B cell (primary cell): ENCODE measurements at regions not wholly inside any gene's neighbourhood (a gene's known extent, or its start where the extent isn't known, plus 50 kb on each side); places are given as distances from the start of the nearest gene placed in this dataset.

Experiments
- ATAC-seq: fragments of 200-7000 bp; cut with Tn5 transposase; one replicate; pipeline ENCODE4 v1.10.0; 2021; ENCODE audit warnings: low read depth, mild to moderate bottlenecking, moderate number of reproducible peaks, moderate library complexity
- CTCF ChIA-PET: fragments of 350-600 bp; sonication (Branson Sonifier 250); formaldehyde crosslinking; loops from one replicate; lab custom pipeline; 2021; ENCODE audit warnings: antibody characterized with exemption, inconsistent platforms; lab: Charles Lee
- POLR2A ChIA-PET: fragments of 350-600 bp; sonication (Branson Sonifier 250); formaldehyde crosslinking; loops from one replicate; lab custom pipeline; 2021; ENCODE audit warnings: antibody characterized with exemption; lab: Charles Lee
- DNase-seq: peaks from one replicate; pipeline ENCODE4 v3.0.0; 2013
- H2AFZ ChIP-seq: 2 replicates; pipeline ENCODE4 v1.6.1; 2012; ENCODE audit warnings: mild to moderate bottlenecking, low read depth, low read length; ENCODE audit not compliant: insufficient read depth, poor library complexity, severe bottlenecking
- H3K27ac ChIP-seq, 2 donors: 1 replicate in 1 of 2; 2 replicates in 1 of 2; pipeline ENCODE4 v1.5.1; 2012 to 2013; ENCODE audit warnings: low read length in 2 of 2, mild to moderate bottlenecking in 2 of 2, moderate library complexity in 1 of 2
- H3K27me3 ChIP-seq, 4 experiments: fragments of 200-600 bp in 1 of 4; sonication (generic) in 1 of 4; replicated peaks in 1 of 4; 1 replicate in 2 of 4; 2 replicates in 2 of 4; pipeline versions ENCODE4 v1.6.1 to v1.7.0; 2013 to 2016; ENCODE audit warnings: low read length in 3 of 4, mild to moderate bottlenecking in 2 of 4, mixed read lengths in 1 of 4, moderate library complexity in 1 of 4; ENCODE audit not compliant: insufficient read depth in 4 of 4, control insufficient read depth in 3 of 4; ENCODE audit errors: control extremely low read depth in 1 of 4
- H3K36me3 ChIP-seq, 2 experiments: replicated peaks in 1 of 2; 1 replicate in 1 of 2; 2 replicates in 1 of 2; pipeline versions ENCODE4 v1.6.1 to v1.7.1; 2013; ENCODE audit warnings: low read length in 1 of 2; ENCODE audit not compliant: insufficient read depth in 2 of 2, control insufficient read depth in 1 of 2; ENCODE audit errors: control extremely low read depth in 1 of 2, extremely low read depth in 1 of 2
- H3K4me1 ChIP-seq, 2 donors: fragments of 200-600 bp in 1 of 2; sonication (generic) in 1 of 2; 1 replicate in 1 of 2; 2 replicates in 1 of 2; pipeline versions ENCODE4 v1.5.1 to v1.6.1; 2013 to 2017; ENCODE audit warnings: low read length in 2 of 2; ENCODE audit not compliant: control insufficient read depth in 2 of 2, insufficient read depth in 2 of 2
- H3K4me2 ChIP-seq: replicated peaks from 2 replicates; pipeline ENCODE3; 2012; ENCODE audit warnings: mild to moderate bottlenecking, low read depth, low read length; ENCODE audit not compliant: poor library complexity, severe bottlenecking
- H3K4me3 ChIP-seq, 5 experiments: fragments of 200-600 bp in 1 of 5; sonication (generic) in 1 of 5; 1 replicate in 3 of 5; 2 replicates in 2 of 5; pipeline versions ENCODE4 v1.5.1 to v1.7.0; 2011 to 2016; ENCODE audit warnings: low read length in 4 of 5, mild to moderate bottlenecking in 4 of 5, low read depth in 2 of 5, control low read depth in 1 of 5, moderate library complexity in 1 of 5; ENCODE audit not compliant: insufficient read depth in 1 of 5; ENCODE audit errors: control extremely low read depth in 1 of 5, extremely low read depth in 1 of 5
- H3K79me2 ChIP-seq: fragments of 200-600 bp; sonication (generic); one replicate; pipeline ENCODE4 v1.6.0; 2016; ENCODE audit warnings: low read length; ENCODE audit not compliant: control insufficient read depth, insufficient read depth
- H3K9ac ChIP-seq: fragments of 200-600 bp; sonication (generic); 2 replicates; pipeline ENCODE4 v1.6.1; 2017; ENCODE audit warnings: mild to moderate bottlenecking, low read length, moderate library complexity
- H3K9me3 ChIP-seq, 3 donors: one replicate each; pipeline versions ENCODE4 v1.6.1 to v1.7.1; 2013; ENCODE audit warnings: low read length in 2 of 3; ENCODE audit not compliant: control insufficient read depth in 2 of 3, insufficient read depth in 1 of 3; ENCODE audit errors: control extremely low read depth in 1 of 3
- H4K20me1 ChIP-seq: 2 replicates; pipeline ENCODE4 v1.6.0; 2012; ENCODE audit warnings: mild to moderate bottlenecking, low read length; ENCODE audit not compliant: insufficient read depth, control insufficient read depth, poor library complexity, severe bottlenecking
- H3K27ac Mint-ChIP-seq: one replicate; pipeline ENCODE4 v1.8.0; 2021; ENCODE audit warnings: mixed read lengths
- H3K27me3 Mint-ChIP-seq: one replicate; pipeline ENCODE4 v1.8.0; 2021; ENCODE audit warnings: mixed read lengths
- H3K4me1 Mint-ChIP-seq: one replicate; pipeline ENCODE4 v1.8.0; 2021; ENCODE audit warnings: mixed read lengths
- H3K4me3 Mint-ChIP-seq: one replicate; pipeline ENCODE4 v1.8.0; 2021; ENCODE audit warnings: mixed read lengths
- H3K9me3 Mint-ChIP-seq: one replicate; pipeline ENCODE4 v1.8.0; 2022; ENCODE audit warnings: mixed read lengths; ENCODE audit not compliant: insufficient read depth
- CTCF ChIP-seq: fragments of 200-600 bp; IDR thresholded peaks from one replicate; pipeline ENCODE4 v1.8.0; 2022; ENCODE audit warnings: antibody characterized with exemption, mild to moderate bottlenecking
- EZH2 ChIP-seq: IDR thresholded peaks from 2 replicates; pipeline ENCODE4 v1.6.1; 2012; ENCODE audit warnings: borderline replicate concordance, low read depth, mild to moderate bottlenecking, moderate library complexity, low read length; ENCODE audit not compliant: insufficient read depth, poor library complexity, severe bottlenecking
- WGBS: methylation state at CpG from one replicate; pipeline ENCODE4 v1.1.5; 2013; ENCODE audit warnings: missing lambda C conversion rate; ENCODE audit not compliant: insufficient coverage; 5-methylcytosine and 5-hydroxymethylcytosine counted together
- intact Hi-C: fragments of 100-400 bp; cut with micrococcal nuclease; formaldehyde crosslinking; loops from one replicate; pipeline ENCODE4 v1.10.0; 2022

GRCh38 chr3:168532135-168532534 is 436.4 kb upstream of the GOLIM4 start:
- TF ChIP-seq CTCF: no peak
- no peak for TF ChIP-seq EZH2
- no peak overlapping the region for H3K4me3 Mint-ChIP-seq
- intact Hi-C loops: no loop called here
- ChIA-PET POLR2A (no interaction called here), CTCF (no interaction called here)
- H3K27ac Mint-ChIP-seq: no peak overlapping the region
- Histone ChIP-seq H3K4me1 (no peaks in the 10 kb centered on the region), H3K27ac (no peak overlapping the region), H3K36me3 (no peaks in the 10 kb centered on the region), H3K4me2 (no peak overlapping the region), H3K9ac (no peak overlapping the region), H4K20me1 (no peaks in the 10 kb centered on the region), H2AFZ (no peak overlapping the region), H3K79me2 (no peaks in the 10 kb centered on the region), H3K9me3 (no peaks in the 10 kb centered on the region), H3K4me3 (no peak overlapping the region), H3K27me3 (peaks cover 0 to 2% (median 0%) of the 10 kb centered on the region in 4 experiments)
- H3K4me1 Mint-ChIP-seq: no peaks in the 10 kb centered on the region
- ATAC-seq (no peak), DNase-seq (no peak)
- no peaks in the 10 kb centered on the region for H3K27me3 Mint-ChIP-seq
- WGBS: 100% methylated on average over 1 of the region's 1 CpG
- H3K9me3 Mint-ChIP-seq: no peaks in the 10 kb centered on the region

- no peak for ATAC-seq
These were observed 435.4 kb upstream of the GOLIM4 start for GRCh38 chr3:168531116-168531515.

More at GRCh38 chr3:168531116-168531515, 435.4 kb upstream of the GOLIM4 start:
- H3K4me3 ChIP-seq: no peak overlapping the region
- CTCF ChIA-PET: no interaction called here
- H3K36me3 ChIP-seq: no peaks in the 10 kb centered on the region
- intact Hi-C loops: no loop called here
- H2AFZ ChIP-seq: no peak overlapping the region
- no peak overlapping the region for H3K9ac ChIP-seq
- no peaks in the 10 kb centered on the region for H3K4me1 Mint-ChIP-seq
- no peak overlapping the region for H3K27ac ChIP-seq
- no peak overlapping the region for H3K4me2 ChIP-seq
- WGBS: 100% methylated on average over 1 of the region's 4 CpGs
- peaks cover 0 to 2% (median 0%) of the 10 kb centered on the region in 4 experiments for H3K27me3 ChIP-seq
- H3K9me3 Mint-ChIP-seq: no peaks in the 10 kb centered on the region
- POLR2A ChIA-PET: no interaction called here
- TF ChIP-seq EZH2 (no peak), CTCF (no peak)
- no peaks in the 10 kb centered on the region for H3K27me3 Mint-ChIP-seq
- H4K20me1 ChIP-seq: no peaks in the 10 kb centered on the region
- H3K4me3 Mint-ChIP-seq: no peak overlapping the region
- no peaks in the 10 kb centered on the region for H3K79me2 ChIP-seq
- no peaks in the 10 kb centered on the region for H3K9me3 ChIP-seq
- no peak overlapping the region for H3K27ac Mint-ChIP-seq
- DNase-seq: no peak
- H3K4me1 ChIP-seq: no peaks in the 10 kb centered on the region
